Activated CD4-positive, alpha-beta T cell treated with anti-CD3 and anti-CD28 coated beads for 24 hours (primary cell): ENCODE measurements at regions not wholly inside any gene's neighbourhood (a gene's known extent, or its start where the extent isn't known, plus 50 kb on each side); places are given as distances from the start of the nearest gene placed in this dataset.

ENCODE experiments used
- DNase-seq, 2 donors: peaks; one replicate each; pipeline ENCODE4 v3.0.0-alpha.2; 2020; ENCODE audit warnings: low read depth in 2 of 2

DNA sequence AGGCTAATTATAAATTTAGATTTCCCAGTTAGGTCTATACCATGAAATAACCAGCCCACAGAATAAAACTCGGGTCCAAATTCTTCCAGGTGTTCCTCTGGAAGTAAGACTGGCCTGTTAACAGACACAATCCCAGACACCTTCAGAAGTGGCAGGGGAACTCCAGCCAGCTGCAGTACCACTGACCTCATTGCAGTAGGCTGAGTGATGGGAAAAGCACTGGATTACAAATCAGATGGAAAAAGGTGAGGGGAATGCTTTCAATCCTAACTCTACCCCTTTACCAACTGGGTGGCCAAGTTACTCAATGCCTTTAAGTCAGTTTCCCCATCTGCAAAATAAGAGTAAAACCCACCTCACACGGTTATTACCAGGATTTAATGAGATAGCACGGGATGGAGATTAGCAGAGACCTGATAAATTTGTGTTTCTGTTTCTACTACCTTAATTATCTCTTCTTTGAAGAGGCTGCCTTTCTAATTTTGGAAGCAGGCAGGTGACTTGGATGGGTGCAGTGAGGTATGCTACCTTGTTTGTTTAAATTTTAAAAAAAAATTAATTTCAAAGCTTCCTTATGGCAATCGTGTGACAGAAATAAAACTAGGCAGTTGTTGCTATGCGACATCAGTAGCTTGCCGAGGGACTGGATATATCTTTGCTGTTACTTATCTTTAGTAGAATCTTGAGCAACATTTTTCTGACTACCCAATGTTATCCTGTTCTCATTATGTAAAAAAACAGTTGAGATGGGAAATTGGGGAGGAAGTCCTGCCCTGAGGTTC, 167.3 kb upstream of the GRIN2B start:
- DNase-seq, result no peak

DNA sequence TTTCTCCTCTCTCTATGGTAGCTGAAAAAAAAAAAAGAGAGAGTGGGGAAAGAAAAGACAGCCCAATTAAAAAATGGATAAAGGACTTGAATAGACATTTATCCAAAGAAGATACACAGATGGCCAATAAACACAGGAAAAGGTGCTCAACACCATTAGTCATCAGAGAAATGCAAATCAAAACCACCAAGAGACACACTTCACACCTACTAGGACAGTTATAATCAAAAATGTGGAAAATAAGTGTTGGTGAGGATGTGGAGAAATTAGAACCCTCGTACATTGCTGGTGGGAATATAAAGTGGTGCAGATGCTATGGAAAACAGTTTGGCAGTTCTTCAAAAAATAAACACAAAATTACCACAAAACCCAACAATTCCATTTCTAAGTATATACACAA, 172.4 kb upstream of the GRIN2B start:
- no peak for DNase-seq

DNA sequence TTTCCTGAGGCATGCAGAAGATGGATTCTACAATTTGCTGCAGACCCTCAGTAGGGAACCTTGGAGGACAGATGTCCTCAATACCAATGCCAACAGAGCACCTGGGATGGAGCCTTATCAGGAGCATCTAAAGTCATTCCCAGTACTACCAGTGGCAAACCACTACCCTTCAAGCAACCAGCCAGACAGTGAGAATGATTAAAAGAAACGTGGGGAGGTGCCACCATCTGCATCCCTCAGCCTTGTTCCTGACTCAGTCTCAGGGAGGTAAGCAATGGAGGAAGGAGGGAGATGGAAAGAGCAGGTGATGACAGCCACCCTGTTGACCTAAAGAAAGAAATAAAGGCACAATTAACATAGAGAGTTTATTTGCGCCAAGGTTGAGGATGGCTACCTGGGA, 175.2 kb upstream of the GRIN2B start:
- no peak for DNase-seq

DNA sequence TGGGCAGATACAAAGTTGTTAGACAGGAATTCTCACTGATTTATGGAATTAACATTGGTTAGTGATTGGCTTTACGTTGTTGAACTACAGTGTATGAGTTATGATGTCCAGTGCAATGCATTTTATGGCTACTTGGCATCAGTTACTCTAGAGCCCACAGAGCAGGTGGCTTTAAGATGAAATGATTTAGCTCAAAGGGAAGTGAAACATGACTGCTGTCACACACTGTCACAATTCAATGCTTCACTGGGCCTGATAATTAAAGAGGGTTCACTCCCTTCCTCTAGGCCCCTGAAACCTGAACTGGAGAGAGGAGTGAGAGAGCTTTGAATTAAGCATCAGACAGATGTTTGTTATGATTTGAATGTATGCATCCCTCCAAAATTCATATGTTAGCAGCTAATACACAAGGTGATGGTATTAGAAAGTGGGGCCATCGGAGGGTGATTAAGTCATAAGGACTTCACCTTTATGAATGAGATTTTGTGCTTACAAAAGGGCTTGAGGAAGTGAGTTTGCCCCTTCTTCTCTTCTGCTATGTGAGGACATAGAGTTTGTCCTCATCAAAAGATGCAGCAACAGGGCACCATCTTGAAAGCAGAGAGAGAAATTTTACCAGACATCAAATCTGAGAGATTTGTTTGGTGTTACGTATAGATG, 175.8 kb upstream of the GRIN2B start:
- no peak for DNase-seq

DNA sequence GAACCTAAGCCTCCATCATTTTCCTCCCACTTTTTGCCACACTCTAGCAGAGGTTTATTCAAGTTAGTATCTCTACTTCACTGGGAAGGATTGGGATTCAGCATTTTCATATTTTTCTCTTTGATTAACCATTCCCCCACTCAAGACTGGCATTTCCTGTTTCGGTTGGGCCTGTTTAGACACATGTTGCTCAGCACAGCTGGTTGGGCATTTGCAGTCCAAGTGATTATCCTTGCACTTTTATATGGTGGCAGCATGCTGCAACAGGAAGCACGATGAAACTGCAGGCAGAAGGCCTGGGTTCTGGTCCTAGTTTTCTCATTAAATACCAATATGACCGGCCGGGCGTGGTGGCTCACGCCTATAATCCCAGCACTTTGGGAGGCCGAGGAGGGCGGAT, 182.9 kb upstream of the GRIN2B start:
- no peak for DNase-seq

DNA sequence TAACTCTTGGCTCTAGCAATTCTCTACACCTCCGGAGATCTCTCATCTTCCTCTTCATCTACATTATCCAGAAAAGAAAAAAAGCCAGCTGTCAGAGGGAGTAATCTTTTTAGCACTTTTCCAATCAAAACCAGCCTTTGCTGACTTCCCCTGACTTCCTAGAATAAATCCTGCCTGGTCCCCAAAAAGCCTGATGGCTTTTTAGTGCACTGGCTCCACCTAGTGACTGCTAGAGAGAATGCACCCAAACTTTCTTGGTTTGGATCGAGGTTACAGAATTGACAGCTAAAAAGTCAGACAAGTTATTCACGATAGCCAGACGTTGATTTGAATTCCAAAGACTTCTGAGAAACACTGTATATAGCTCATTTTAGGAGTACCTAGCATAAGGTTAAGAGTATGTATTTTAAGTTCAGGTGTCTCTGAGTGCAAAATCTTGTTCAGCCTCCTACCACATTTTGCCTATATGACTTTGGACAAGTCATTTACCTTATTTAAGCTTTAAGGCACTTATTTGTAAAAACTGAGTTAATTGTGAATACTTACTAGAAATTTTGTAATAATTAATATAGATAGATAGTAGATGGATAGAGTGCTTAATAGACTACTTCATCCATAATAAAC, 185.7 kb upstream of the GRIN2B start:
- DNase-seq, result peak; percentile 10 to 35

DNA sequence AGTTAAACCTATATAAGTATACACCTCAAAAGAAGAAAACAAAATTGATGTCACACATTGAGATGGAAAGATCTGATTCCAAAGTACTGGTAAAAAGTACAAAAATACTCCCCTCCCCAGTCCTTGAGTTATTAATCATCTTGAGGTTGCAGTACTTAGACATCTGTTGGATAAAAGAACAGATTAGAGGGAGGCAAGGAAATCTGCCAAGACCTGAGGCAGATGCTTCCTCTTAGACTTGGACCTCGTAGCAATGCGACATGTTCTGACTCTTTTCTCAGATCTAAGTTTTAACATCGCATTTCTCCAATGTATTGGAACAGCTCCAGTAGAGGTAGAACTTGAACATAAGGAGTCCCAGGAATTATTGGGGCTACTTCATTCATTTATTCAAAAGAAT, 187.9 kb upstream of the GRIN2B start:
- DNase-seq, result no peak

DNA sequence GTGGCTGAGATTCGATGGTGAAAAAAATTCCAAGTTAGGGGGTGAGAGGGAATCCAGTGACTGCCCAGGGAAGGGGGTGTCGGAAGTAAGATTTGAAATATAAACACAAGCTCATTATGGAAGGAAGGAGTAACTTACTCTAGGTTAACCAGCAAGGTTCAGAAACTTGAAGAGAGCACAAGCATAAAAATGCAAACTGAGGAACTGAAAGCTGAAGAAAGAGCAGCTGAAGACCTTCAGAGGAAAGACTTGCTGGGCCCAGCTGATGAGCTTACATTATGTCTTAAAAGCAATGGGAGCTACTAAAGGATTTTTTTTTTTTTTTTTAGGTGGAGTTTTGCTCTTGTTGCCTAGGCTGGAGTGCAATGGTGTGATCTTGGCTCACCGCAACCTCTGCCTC, 189.7 kb upstream of the GRIN2B start:
- no peak for DNase-seq

DNA sequence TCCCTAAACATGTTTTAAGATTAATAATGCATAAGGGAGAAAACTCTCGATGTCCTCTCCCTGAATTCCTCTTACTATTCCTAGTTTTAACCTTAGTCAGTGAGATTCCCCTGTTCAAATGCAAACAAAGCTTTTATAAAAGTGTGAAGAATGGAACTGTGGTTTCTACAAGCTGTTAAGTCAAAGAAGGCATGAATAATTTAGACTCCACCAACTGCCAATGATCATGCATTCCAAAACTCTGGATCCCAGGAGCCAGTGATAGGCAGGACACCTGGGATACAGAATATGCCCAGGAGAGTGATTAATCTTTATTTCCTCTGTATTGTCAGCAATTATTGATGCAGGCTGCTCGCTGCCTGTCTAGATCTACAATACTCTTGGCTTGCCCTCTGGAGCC, 190.3 kb upstream of the ATF7IP start:
- DNase-seq, result no peak

DNA sequence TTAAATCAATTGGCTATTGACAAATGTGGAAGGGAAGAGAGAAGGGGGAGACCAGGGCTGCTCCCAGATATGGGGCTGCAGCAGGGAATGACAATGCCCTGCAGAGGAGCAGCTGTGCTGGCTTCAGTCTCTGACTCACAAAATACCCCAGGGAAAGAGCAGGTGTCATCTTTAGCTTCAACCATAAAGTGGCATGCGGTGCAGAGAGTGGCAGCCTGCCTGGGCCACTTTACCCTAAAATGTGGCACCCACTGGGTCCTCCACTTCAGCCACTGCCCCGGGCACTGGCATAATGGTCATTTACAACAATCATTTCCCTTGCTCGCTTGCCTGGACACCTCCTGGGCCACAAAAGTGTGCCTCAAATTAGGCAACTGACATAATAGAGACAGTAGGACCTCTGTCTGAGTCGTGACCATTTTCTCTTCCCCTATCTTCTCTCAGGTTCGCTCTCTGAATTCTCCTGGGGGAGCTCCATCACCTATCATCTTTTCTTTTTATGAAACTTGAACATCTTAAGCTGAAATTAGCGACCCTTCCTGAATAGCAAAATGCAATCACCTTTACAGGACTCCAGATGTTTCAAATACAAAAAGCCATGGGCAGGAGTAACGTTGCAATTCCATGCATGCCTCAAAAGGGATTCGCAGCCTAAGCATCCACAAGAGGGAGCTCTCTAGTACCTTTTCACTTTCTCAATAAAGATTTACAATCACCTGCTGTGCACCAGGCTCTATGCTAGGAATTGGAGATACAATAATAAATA, 179.9 kb upstream of the ATF7IP start:
- DNase-seq, result peak in 1 of 2 donors; percentile 4

DNA sequence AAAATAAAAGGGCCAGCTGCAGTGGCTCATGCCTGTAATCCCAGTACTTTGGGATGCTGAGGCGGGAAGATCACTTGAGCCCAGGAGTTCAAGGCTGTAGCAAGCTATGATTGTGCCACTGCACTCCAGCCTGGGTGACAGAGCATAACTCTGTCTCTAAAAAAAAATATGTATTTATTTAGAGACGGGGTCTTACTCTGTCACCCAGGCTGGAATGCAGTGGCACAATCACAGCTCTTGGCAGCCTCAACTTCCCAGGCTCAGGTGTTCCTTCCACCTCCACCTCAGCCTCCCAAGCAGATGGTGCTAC, 179.3 kb upstream of the ATF7IP start:
- no peak for DNase-seq

DNA sequence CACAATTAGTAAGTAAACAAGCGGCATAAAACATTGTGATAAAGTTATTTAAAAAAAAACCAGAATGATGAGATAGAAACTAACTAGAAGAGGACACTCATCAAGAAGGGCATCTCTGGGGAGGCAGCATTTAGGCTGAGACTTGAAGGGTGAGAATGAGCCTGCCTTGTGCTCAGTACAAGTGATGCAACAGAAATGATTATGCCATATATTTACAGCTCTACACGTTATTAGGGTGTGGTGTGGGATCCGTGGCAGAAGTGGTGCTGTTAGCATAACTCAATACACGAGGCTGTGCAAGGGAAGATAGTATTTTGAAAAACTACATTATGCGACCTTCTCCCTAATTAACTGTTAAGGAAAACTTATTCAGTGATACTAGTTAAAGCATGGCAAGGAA, 178.5 kb upstream of the ATF7IP start:
- no peak for DNase-seq

DNA sequence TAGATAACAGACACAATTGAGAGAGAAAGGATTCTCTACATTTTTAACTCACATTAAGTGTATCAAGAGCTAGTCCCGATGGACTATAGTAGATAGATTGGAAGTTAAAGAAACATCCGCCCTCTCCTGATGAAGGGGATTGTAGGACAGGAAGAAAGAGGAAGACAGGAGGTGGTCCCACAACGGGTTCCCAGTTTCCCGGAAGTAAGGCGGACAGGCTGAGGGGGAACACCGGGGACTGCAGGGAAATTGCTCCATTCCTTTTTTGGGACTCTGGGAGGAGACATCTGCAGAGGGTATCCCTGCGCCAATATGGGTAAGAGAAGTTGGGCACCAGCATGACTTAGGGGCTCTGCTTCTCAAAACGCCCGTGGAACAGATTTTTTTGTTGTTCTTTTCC, 177.5 kb upstream of the ATF7IP start:
- no peak for DNase-seq

DNA sequence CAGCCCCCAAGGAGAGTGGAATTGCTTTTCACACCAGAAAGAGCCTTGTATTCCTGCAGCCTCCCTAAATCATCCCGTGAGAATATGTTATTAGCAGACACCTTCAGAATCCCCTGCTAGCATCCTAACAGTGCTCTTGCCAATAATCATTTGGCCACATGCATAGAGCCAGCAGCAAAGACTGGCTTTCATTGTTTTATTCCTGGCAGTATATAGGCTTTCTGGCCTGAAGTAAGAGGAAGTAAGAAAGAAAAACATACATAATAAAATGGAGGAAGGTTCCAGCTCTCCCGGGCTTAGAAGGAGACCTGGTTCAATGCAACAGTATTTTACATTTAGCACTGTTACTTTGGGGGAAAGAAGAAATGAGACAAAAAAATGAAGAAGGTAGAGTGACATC, 176.7 kb upstream of the ATF7IP start:
- no peak for DNase-seq

DNA sequence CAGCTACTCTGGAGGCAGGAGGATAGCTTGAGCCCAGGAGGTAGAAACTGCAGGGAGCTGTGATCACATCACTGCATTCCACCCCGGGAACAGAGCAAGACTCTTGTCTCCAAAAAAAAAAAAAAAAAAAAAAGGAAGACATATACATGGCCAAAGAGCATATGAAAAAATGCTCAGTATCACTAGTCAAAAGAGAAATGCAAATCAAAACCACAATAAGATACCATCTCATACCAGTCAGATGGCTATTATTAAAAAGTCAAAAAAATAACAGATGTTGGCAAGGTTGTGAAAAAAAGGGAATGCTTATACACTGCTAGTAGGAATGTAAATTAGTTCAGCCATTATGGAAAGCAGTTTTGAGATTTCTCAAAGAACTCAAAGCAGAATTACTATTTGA, 174.8 kb upstream of the ATF7IP start:
- DNase-seq, result no peak

DNA sequence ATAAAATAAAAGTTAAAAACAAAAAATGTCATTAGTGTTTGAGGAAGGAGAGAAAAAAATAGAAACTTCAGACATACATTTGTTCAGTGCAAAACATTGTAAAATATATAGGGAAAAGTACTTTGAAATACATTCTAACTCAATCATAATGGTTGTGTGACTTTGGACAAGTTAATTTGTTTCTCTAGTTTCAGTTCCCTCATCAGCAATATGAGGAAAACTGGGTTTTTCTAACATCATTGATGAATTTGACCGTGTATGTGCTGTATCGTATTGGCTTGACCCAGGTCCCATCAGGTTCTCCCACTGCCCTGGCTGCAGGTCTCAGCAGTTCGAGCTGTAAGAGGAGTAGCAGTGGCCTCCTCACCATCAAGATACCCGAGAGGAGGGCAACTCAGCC, 173.9 kb upstream of the ATF7IP start:
- DNase-seq, result no peak

DNA sequence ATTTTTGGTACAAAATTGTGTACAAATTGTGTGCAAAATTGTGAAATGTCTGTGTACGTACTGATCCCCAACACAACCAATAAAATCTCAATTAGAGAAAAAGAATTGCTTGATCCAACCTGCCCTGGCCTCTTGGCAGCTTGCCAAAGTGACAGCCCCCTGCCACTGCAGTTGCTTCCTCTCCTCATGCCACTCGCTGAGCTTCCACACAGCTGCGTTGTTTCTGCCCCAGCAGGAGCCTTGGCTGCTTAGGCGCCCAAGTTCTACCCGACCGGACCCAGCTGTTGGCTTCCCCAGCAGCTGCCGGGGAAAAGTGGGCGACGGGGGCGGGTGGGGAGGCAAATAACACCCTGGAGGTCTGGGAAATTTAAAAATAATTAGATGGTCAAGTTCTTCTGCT, 171.8 kb upstream of the ATF7IP start:
- no peak for DNase-seq

DNA sequence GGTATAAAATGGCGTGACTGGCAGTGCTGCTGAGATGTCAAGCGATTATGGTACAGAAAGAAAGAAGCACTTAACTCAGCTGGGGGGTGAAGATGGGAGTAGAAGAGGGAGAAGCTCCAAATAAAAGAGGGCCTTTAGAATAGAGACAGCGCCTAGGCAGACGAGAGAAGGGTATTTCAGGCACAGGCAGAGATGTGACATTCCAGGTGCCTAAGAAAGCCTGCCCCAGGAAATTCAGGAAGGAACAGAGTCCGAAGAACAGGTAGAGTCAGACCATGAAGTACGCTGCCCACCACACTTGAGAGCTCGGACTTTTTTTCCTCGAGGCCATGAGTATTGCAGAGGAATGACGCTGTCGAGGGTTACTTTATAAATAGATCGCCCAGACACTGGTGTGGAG, 170.9 kb upstream of the ATF7IP start:
- DNase-seq, result no peak

DNA sequence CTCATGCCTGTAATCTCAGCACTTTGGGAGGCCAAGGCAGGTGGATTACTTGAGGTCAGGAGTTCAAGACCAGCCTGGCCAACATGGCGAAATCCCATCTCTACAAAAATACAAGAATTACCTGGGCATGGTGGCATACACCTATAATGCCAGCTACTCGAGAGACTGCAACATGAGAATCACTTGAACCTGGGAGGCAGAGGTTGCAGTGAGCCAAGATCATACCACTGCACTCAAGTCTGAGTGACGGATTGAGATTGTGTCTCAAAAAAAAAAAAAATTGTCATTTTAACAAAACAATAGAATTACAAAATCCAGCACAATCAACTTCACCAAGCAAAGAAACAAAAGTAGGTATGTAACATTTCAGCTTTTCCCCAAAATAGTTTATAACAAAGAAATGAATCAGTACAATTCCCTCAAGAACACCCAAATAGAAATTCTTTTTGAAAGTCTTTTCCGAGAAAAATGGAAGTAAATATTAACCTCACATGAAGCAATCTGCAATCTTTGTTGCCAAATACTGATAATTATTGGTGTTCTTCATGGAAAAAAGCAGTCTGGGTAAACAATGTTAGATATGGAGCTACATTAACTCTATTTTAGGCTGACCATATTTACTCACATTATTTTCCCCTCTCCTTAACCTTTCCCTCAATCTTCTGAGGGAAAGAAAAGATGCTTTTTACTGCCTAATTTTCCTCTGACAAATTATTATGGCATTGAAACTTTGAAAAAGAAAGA, 165.9 kb upstream of the ATF7IP start:
- DNase-seq, result no peak

DNA sequence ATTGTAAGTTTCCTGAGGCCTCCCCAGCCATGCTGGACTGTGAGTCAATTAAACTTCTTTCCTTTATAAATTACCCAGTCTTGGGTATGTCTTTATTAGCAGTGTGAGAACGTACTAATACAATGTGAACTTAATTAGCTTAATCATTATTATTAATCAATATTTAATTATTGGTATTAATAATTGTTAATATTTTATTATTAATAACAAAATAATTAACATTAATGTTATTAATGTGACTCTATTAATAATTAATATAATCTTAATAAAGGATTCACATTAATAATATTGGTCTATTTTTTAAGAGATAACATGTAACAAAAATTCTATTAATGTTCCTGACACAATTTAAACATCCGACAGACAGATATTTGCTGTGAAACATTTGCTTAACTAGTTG, 164.9 kb upstream of the ATF7IP start:
- no peak for DNase-seq

DNA sequence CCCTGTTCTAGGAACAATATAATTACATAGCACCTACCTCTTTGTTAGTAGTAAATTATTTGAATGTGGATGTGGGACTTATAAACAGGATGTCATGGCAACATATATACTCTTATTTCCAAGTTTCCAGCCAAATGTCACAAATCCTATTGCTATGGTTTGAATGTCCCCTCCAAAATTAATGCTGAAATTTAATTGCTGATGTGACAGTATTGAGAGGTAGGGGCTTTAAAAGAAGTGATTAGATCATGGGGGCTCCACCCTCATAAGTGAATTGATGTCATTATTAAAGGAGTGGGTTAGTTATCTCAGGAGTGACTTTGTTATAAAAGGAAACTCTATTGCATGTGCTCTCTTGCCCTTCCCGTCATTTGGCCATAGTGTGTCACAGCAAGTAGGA, 164.2 kb upstream of the ATF7IP start:
- no peak for DNase-seq
